ENCODE measurements at regions not wholly inside any gene's neighbourhood (a gene's known extent, or its start where the extent isn't known, plus 50 kb on each side); places are given as distances from the start of the nearest gene placed in this dataset.

GRCh38 chr16:5581428-5581827 is 483.8 kb upstream of the EEF2KMT start:
- DNase-seq: no peak
- H3K27ac Mint-ChIP-seq: no peak overlapping the region

GRCh38 chr16:5580772-5581171 is 483.2 kb upstream of the EEF2KMT start:
- peaks cover 56% of the 10 kb centered on the region for H3K9me3 Mint-ChIP-seq
- H3K27me3 Mint-ChIP-seq (ENCODE audit: insufficient read depth): peaks cover 4% of the 10 kb centered on the region; the same call in 1 of the 2 replicates
- TF ChIP-seq, protein P1, sequence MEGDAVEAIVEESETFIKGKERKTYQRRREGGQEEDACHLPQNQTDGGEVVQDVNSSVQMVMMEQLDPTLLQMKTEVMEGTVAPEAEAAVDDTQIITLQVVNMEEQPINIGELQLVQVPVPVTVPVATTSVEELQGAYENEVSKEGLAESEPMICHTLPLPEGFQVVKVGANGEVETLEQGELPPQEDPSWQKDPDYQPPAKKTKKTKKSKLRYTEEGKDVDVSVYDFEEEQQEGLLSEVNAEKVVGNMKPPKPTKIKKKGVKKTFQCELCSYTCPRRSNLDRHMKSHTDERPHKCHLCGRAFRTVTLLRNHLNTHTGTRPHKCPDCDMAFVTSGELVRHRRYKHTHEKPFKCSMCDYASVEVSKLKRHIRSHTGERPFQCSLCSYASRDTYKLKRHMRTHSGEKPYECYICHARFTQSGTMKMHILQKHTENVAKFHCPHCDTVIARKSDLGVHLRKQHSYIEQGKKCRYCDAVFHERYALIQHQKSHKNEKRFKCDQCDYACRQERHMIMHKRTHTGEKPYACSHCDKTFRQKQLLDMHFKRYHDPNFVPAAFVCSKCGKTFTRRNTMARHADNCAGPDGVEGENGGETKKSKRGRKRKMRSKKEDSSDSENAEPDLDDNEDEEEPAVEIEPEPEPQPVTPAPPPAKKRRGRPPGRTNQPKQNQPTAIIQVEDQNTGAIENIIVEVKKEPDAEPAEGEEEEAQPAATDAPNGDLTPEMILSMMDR (IDR thresholded peaks at IDR 0.05): no peak
- no peak overlapping the region for H3K27ac Mint-ChIP-seq
- no peaks in the 10 kb centered on the region for H3K4me1 Mint-ChIP-seq (ENCODE audit: low read depth)
- H3K36me3 Mint-ChIP-seq (ENCODE audit: low read depth): no peaks in the 10 kb centered on the region
- DNase-seq: no peak
- H3K4me3 Mint-ChIP-seq: no peak overlapping the region

More at GRCh38 chr16:5581428-5581827, 483.8 kb upstream of the EEF2KMT start:
- H3K36me3 Mint-ChIP-seq (ENCODE audit: low read depth): no peaks in the 10 kb centered on the region
- H3K4me3 Mint-ChIP-seq: no peak overlapping the region
- peaks cover 4% of the 10 kb centered on the region; the same call in 1 of the 2 replicates for H3K27me3 Mint-ChIP-seq (ENCODE audit: insufficient read depth)
- TF ChIP-seq, protein P1 (IDR thresholded peaks at IDR 0.05): no peak
- H3K9me3 Mint-ChIP-seq: peaks cover 59% of the 10 kb centered on the region
- no peaks in the 10 kb centered on the region for H3K4me1 Mint-ChIP-seq (ENCODE audit: low read depth)

GRCh38 chr16:5580296-5580695 is 482.7 kb upstream of the EEF2KMT start:
- H3K9me3 Mint-ChIP-seq: peaks cover 56% of the 10 kb centered on the region
- TF ChIP-seq, protein P1 (IDR thresholded peaks at IDR 0.05): no peak

GRCh38 chr16:5578980-5579379 is 481.4 kb upstream of the EEF2KMT start:
- no peak overlapping the region for H3K4me3 Mint-ChIP-seq
- 0 out of 2 replicates have a peak, but pooled peaks cover 8% of the 10 kb centered on the region for H3K36me3 Mint-ChIP-seq (ENCODE audit: low read depth)
- H3K4me1 Mint-ChIP-seq (ENCODE audit: low read depth): no peaks in the 10 kb centered on the region
- no peak overlapping the region for H3K27ac Mint-ChIP-seq
- DNase-seq: no peak
- H3K27me3 Mint-ChIP-seq (ENCODE audit: insufficient read depth): peaks cover 4% of the 10 kb centered on the region; the same call in 1 of the 2 replicates
- TF ChIP-seq, protein P1 (IDR thresholded peaks at IDR 0.05): no peak
- H3K9me3 Mint-ChIP-seq: peaks cover 57% of the 10 kb centered on the region

More at GRCh38 chr16:5580296-5580695, 482.7 kb upstream of the EEF2KMT start:
- Mint-ChIP-seq H3K36me3 (ENCODE audit: low read depth) (0 out of 2 replicates have a peak, but pooled peaks cover under 1% of the 10 kb centered on the region), H3K27me3 (ENCODE audit: insufficient read depth) (peaks cover 4% of the 10 kb centered on the region; the same call in 1 of the 2 replicates), H3K4me3 (no peak overlapping the region), H3K27ac (no peak overlapping the region), H3K4me1 (ENCODE audit: low read depth) (no peaks in the 10 kb centered on the region)
- no peak for DNase-seq

GRCh38 chr16:5577463-5577862 is 479.9 kb upstream of the EEF2KMT start:
- TF ChIP-seq, protein P1 (IDR thresholded peaks at IDR 0.05): no peak
- no peaks in the 10 kb centered on the region for H3K4me1 Mint-ChIP-seq (ENCODE audit: low read depth)
- peaks cover 14% of the 10 kb centered on the region; the same call in 1 of the 2 replicates for H3K36me3 Mint-ChIP-seq (ENCODE audit: low read depth)
- peaks cover 4% of the 10 kb centered on the region; the same call in 1 of the 2 replicates for H3K27me3 Mint-ChIP-seq (ENCODE audit: insufficient read depth)
- H3K27ac Mint-ChIP-seq: no peak overlapping the region
- peaks cover 62% of the 10 kb centered on the region for H3K9me3 Mint-ChIP-seq
- no peak for DNase-seq
- no peak overlapping the region for H3K4me3 Mint-ChIP-seq
